Gastrocnemius medialis (tissue), 4 donors: ENCODE measurements at regions not wholly inside any gene's neighbourhood (a gene's known extent, or its start where the extent isn't known, plus 50 kb on each side); places are given as distances from the start of the nearest gene placed in this dataset.

Experiments used
- POLR2A ChIP-seq, 2 donors: fragments of 450-650 bp; IDR thresholded peaks; one replicate each; pipeline ENCODE4 v1.6.1; 2017; ENCODE audit warnings: antibody characterized with exemption in 2 of 2, mild to moderate bottlenecking in 2 of 2, moderate library complexity in 2 of 2
- TF ChIP-seq, protein P1 (sequence below), 5 experiments: fragments of 450-650 bp in 3 of 5; fragments of 200-600 bp in 2 of 5; sonication (generic) in 2 of 5; IDR thresholded peaks in 4 of 5; conservative IDR thresholded peaks in 1 of 5; 1 replicate in 4 of 5; 2 replicates in 1 of 5; pipeline ENCODE4 v1.5.1; 2016 to 2019; ENCODE audit warnings: antibody characterized with exemption in 5 of 5, mild to moderate bottlenecking in 3 of 5, moderate library complexity in 3 of 5

- TF ChIP-seq, protein P1, sequence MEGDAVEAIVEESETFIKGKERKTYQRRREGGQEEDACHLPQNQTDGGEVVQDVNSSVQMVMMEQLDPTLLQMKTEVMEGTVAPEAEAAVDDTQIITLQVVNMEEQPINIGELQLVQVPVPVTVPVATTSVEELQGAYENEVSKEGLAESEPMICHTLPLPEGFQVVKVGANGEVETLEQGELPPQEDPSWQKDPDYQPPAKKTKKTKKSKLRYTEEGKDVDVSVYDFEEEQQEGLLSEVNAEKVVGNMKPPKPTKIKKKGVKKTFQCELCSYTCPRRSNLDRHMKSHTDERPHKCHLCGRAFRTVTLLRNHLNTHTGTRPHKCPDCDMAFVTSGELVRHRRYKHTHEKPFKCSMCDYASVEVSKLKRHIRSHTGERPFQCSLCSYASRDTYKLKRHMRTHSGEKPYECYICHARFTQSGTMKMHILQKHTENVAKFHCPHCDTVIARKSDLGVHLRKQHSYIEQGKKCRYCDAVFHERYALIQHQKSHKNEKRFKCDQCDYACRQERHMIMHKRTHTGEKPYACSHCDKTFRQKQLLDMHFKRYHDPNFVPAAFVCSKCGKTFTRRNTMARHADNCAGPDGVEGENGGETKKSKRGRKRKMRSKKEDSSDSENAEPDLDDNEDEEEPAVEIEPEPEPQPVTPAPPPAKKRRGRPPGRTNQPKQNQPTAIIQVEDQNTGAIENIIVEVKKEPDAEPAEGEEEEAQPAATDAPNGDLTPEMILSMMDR (IDR thresholded peaks at IDR 0.05 in 4 of 5, conservative IDR thresholded peaks at IDR 0.05 in 1 of 5), result no peak
- TF ChIP-seq POLR2A (IDR thresholded peaks at IDR 0.05), result no peak
Measured at GRCh38 chr18:2123077-2123476, 448.2 kb downstream of the METTL4 start.
